ENCODE measurements at regions not wholly inside any gene's neighbourhood (a gene's known extent, or its start where the extent isn't known, plus 50 kb on each side); places are given as distances from the start of the nearest gene placed in this dataset.

- H3K4me2 ChIP-seq (ENCODE audit: insufficient read depth, low read length): peak overlapping the region; percentile 35
These were observed 161.8 kb upstream of the B3GALT2 start for GRCh38 chr1:193348091-193348768.

GRCh38 chr1:193346085-193346484 is 159.7 kb upstream of the B3GALT2 start:
- no peak for DNase-seq (ENCODE audit: insufficient read length, low spot score, missing footprints)
- no peaks in the 10 kb centered on the region for H3K79me2 ChIP-seq (ENCODE audit: insufficient read depth, low read length)

More at GRCh38 chr1:193348091-193348768, 161.8 kb upstream of the B3GALT2 start:
- Histone ChIP-seq H3K27me3 (ENCODE audit: insufficient read depth, low read length) (no peaks in the 10 kb centered on the region), H2AFZ (ENCODE audit: low read length) (peak overlapping the region; percentile 75), H3K79me2 (ENCODE audit: insufficient read depth, low read length) (no peaks in the 10 kb centered on the region), H3K4me1 (ENCODE audit: insufficient read depth, low read length) (no peaks in the 10 kb centered on the region), H3K36me3 (ENCODE audit: insufficient read depth, low read length) (no peaks in the 10 kb centered on the region), H3K9me3 (ENCODE audit: low read depth, low read length) (no peaks in the 10 kb centered on the region), H3K27ac (ENCODE audit: low read depth, low read length) (no peak overlapping the region), H4K20me1 (ENCODE audit: insufficient read depth, low read length) (no peaks in the 10 kb centered on the region), H3K4me3 (ENCODE audit: insufficient read depth, low read length) (no peak overlapping the region)
- no peak for DNase-seq (ENCODE audit: insufficient read length, low spot score, missing footprints)
- no peak for TF ChIP-seq CTCF (IDR thresholded peaks at IDR 0.05; ENCODE audit: extremely low read depth, low read depth, low read length)

GRCh38 chr1:193342811-193343210 is 156.4 kb upstream of the B3GALT2 start:
- H3K4me2 ChIP-seq (ENCODE audit: insufficient read depth, low read length): no peak overlapping the region
- no peak for DNase-seq (ENCODE audit: insufficient read length, low spot score, missing footprints)
- no peaks in the 10 kb centered on the region for H3K79me2 ChIP-seq (ENCODE audit: insufficient read depth, low read length)
- no peaks in the 10 kb centered on the region for H3K27me3 ChIP-seq (ENCODE audit: insufficient read depth, low read length)
- H2AFZ ChIP-seq (ENCODE audit: low read length): no peak overlapping the region
- TF ChIP-seq CTCF (IDR thresholded peaks at IDR 0.05; ENCODE audit: extremely low read depth, low read depth, low read length): no peak
- H4K20me1 ChIP-seq (ENCODE audit: insufficient read depth, low read length): no peaks in the 10 kb centered on the region
- H3K9me3 ChIP-seq (ENCODE audit: low read depth, low read length): no peaks in the 10 kb centered on the region
- no peak overlapping the region for H3K4me3 ChIP-seq (ENCODE audit: insufficient read depth, low read length)
- peaks cover 10% of the 10 kb centered on the region for H3K4me1 ChIP-seq (ENCODE audit: insufficient read depth, low read length)
- H3K27ac ChIP-seq (ENCODE audit: low read depth, low read length): no peak overlapping the region
- no peaks in the 10 kb centered on the region for H3K36me3 ChIP-seq (ENCODE audit: insufficient read depth, low read length)

More at GRCh38 chr1:193346085-193346484, 159.7 kb upstream of the B3GALT2 start:
- no peak overlapping the region for H3K4me2 ChIP-seq (ENCODE audit: insufficient read depth, low read length)
- H3K27me3 ChIP-seq (ENCODE audit: insufficient read depth, low read length): no peaks in the 10 kb centered on the region
- no peak for TF ChIP-seq CTCF (IDR thresholded peaks at IDR 0.05; ENCODE audit: extremely low read depth, low read depth, low read length)
- no peak overlapping the region for H2AFZ ChIP-seq (ENCODE audit: low read length)
- no peak overlapping the region for H3K27ac ChIP-seq (ENCODE audit: low read depth, low read length)
- H4K20me1 ChIP-seq (ENCODE audit: insufficient read depth, low read length): no peaks in the 10 kb centered on the region
- H3K4me3 ChIP-seq (ENCODE audit: insufficient read depth, low read length): no peak overlapping the region
- H3K9me3 ChIP-seq (ENCODE audit: low read depth, low read length): no peaks in the 10 kb centered on the region
- H3K4me1 ChIP-seq (ENCODE audit: insufficient read depth, low read length): no peaks in the 10 kb centered on the region
- H3K36me3 ChIP-seq (ENCODE audit: insufficient read depth, low read length): no peaks in the 10 kb centered on the region

- TF ChIP-seq CTCF (IDR thresholded peaks at IDR 0.05; ENCODE audit: extremely low read depth, low read depth, low read length): no peak
- Histone ChIP-seq H3K4me1 (ENCODE audit: insufficient read depth, low read length) (peaks cover 23% of the 10 kb centered on the region), H3K27me3 (ENCODE audit: insufficient read depth, low read length) (no peaks in the 10 kb centered on the region), H3K4me3 (ENCODE audit: insufficient read depth, low read length) (no peak overlapping the region), H2AFZ (ENCODE audit: low read length) (no peak overlapping the region), H3K9me3 (ENCODE audit: low read depth, low read length) (no peaks in the 10 kb centered on the region), H3K36me3 (ENCODE audit: insufficient read depth, low read length) (no peaks in the 10 kb centered on the region), H3K4me2 (ENCODE audit: insufficient read depth, low read length) (no peak overlapping the region), H3K27ac (ENCODE audit: low read depth, low read length) (no peak overlapping the region), H3K79me2 (ENCODE audit: insufficient read depth, low read length) (no peaks in the 10 kb centered on the region), H4K20me1 (ENCODE audit: insufficient read depth, low read length) (no peaks in the 10 kb centered on the region)
- no peak for DNase-seq (ENCODE audit: insufficient read length, low spot score, missing footprints)
These were observed 153.9 kb upstream of the B3GALT2 start for GRCh38 chr1:193340331-193340730.

All from osteoblast (primary cell).